GM18519 (cell line): ENCODE measurements at regions not wholly inside any gene's neighbourhood (a gene's known extent, or its start where the extent isn't known, plus 50 kb on each side); places are given as distances from the start of the nearest gene placed in this dataset.

Source experiments
- ATAC-seq: cut with Tn5 transposase; IDR thresholded peaks from one replicate; pipeline ENCODE4 v1.9.1; 2021; ENCODE audit warnings: mild to moderate bottlenecking, moderate library complexity; ENCODE audit not compliant: unreplicated experiment, low FRiP score

DNA sequence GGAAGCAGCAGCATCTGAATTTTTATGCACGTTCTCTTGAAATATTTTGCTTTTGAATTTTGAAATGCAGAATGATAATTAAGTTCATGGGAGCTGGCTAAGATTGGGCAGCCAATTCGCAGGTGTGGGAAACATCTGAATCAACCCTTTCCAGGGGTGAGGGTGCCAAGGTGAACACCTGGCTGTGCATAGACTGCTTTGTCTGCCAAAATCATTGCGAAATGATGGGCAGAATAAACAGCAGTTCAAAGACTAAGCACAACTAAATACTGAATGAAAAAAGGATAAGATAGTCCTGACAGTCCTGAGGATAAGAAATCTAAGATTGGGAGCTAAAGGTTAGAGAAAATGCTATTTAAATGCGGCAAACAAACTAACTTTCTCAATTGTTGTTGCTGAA, 813.3 kb upstream of the RAG2 start:
- ATAC-seq = no peak

DNA sequence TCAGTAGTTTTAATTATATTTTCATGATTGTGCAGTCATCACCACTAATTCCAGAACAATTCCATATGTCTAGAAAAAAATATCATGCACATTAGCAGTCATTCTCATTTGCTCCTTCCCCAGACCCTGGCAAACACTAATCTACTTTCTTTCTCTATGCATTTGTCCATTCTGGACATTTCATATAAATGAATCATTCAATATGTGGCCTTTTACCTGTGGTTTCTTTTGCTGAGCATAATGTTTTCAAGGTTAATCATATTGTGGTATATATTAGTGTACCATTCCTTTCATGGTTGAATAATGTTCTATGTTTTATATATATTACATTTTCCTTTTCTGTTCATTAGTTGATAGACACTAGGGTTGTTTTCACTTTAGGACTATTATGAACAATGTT, 811.1 kb upstream of the RAG2 start:
- ATAC-seq = no peak

DNA sequence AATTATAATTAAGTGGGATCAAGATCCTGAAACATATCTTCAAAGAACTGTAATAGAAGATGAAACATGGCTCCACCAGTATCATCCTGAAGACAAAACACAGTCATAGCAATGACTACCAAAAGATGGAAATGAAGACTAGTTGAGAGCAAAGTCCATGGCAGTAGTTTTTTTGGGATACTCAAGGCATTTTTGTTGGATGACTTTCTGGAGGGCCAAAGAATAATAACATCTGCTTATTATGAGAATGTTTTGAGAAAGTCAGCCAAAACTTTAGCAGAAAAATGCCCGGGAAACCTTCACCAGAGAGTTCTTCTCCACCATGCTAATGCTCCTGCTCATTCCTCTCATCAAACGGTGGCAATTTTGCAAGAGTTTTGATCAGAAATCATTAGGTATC, 809.4 kb upstream of the RAG2 start:
- ATAC-seq = no peak

DNA sequence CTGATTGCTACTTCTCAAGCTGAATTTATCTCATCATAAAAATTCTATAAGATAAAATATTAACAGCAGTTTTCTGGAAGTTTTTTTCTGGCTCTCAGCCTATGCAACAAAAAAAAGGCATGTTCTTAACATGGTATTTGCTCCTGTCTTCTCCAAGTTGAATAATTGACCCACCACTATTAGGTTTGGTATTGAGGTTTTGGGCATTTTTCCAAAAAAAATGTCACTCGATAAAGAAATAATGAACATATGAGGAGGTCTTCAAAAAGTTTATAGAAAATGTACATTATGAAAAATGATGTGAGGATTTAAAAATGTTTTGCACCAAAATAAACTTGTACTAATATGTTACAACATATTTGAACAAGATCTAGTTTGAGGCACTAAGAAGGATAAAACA, 808.6 kb upstream of the RAG2 start:
- no peak for ATAC-seq

DNA sequence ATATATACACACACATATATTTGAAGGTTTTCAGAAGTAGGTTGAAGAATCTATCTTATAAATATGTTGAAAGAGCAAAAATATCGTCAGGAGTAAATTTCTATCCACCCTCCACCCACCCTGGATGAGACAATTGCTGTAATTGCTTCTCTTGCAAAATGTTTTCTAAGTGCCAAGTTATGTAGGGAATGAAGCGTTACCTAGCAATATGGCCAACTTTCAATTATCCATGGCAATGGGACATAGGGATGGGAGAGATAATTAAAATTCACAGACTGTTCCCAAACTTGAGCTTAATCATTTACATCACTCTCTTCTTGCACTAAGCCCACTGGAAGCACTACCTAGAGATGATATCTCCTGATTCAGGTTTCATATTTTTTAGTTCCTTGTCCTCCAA, 806.2 kb upstream of the RAG2 start:
- no peak for ATAC-seq

DNA sequence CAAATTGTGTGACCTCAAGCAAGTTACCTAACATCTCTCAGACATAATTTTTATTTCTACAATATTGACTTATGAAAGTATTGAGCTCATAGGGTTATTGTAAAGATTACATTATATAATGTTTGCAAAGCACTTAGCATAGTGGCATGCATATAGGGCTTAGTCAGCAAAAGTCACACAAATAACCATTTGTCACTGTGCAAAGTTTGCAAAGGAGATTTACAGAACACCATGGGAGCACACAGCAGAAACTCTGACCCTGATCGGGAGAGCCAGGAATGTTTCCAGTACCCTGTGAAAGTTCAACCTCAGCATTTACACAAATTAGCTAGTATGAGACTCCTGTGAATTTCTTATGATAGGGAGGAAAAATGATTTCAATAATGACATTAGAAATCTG, 804.6 kb upstream of the RAG2 start:
- ATAC-seq = no peak

DNA sequence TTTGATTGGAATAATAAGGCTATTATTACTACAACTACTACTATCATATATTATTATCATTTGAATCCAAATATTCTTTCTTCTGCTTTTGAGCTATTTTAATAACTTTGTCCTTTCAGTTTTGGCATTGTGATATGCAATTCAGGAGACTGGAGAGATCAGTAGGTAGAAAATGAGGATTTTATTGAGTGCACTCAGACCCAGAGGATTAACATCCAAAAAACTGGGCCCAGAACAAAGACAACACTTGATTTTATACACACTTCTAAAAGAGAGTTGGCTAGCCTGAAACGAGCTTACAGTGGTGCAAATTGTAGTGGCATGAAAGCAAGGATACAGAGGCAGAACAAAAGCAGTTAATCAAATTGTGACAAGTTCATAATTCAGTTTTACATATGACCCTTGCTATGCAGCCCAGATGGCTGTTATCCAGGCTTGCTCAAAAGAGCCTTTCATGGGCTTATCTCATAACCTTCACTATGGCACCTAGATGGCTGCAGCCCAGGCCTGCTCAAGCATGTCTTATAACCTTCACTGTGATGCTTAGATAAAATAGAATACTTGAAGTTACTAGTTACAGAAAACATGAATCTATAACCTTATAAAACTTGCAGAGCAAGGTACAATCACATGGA, 796.3 kb upstream of the RAG2 start:
- ATAC-seq = no peak

DNA sequence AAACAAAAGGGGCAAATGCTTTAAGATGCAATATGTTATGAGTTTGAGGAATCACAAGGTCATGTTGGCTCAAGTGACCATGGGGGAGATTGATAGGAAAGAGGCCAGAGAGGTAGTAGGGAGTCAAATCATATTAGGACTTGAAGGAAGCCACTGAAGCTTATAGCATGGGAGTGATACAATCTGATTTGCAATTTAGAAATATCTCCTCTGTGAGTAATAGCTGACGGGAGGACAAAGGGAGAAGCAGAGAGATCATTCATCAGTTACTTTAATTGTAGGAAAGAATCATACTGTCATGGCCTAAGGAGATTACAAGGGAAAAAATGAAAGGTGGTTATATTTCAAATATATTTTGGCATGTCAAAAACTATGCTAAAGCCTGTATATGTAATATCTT, 793.6 kb upstream of the RAG2 start:
- no peak for ATAC-seq

DNA sequence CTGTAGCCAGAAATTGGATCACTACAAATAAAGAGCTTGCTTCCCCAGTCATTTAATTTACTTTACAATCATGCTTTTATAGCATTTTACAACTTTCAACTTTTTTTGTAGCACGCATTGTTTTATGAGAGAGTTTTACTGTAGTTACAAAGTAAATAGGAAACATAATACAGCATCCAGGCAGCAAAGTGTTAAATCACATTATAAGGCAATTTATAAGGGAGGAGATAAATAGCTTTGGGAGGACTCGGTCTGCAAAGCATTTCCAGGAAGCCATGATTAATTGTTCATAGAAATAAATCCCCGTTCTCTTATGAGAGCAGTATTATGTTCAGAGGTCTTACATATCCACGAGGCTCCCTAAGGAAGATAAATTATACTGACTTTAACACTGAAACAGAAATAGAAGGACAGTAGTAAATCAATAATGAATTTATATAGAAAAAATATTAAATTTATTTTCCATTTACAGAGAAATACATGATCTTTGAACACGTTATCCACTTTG, 792.6 kb upstream of the RAG2 start:
- ATAC-seq = no peak

DNA sequence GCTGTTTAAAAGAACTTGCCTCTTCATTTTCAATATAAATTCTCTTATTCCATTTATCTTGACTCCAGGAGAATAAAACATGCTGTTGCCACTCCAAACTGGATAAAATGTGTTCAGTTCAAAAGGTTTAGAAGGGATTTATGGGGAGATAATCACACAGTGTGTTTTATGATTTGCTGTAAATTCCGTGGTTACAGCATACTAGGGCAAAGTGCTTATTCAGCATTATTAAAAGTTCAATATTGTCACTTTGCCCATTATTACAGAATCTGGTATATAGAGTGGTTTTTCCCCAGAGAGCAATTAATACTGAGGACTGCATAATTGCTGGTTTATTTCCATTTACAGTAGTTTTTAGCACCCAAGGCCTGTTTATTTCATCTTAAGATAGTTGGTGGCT, 780.9 kb upstream of the RAG2 start:
- ATAC-seq = no peak

DNA sequence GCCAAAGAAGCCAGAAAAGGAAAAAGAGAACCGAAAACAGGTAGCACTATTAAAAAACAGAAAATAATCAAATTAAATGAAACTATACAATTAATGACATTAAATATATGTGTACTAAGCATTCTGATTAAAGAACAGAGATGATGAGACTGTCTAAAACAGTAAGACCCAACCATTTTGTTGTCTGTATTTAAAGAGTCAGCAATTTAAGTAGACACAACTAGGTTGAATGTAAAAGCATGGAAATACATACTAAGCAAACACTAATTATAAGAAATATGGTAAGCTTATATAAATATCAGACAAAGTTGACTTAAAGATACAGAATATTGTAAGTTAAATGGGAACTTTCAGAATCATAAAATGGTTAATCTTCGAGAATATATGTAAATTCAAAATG, 774.6 kb upstream of the RAG2 start:
- no peak for ATAC-seq

DNA sequence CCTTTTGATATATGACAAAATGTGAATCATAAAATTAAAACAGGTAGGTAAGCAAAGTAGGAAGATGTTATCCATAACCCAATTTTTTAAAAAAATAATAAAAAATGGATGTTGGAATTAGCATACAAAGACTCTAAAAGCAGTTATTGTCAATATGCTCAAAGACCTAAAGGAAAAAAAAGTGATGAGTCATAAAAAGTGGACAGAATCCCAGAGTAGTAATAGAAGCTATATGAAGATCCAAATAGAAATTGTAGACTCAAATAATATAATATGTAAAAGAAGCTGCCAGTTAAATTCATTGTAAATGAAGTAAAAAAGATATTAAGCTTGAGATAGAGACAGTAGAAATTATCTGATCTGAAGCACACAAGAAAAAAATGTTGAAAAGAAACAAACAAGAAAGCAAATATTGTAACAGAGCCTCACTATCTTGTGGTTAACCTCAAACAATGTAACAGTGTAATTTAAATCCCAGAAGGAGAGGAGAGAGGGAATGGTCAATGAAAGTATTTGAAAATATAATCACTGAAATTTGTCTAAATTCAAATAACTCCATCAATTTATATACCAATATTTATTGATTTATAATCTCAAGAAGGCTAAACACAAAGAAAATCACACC, 773.4 kb upstream of the RAG2 start:
- no peak for ATAC-seq

DNA sequence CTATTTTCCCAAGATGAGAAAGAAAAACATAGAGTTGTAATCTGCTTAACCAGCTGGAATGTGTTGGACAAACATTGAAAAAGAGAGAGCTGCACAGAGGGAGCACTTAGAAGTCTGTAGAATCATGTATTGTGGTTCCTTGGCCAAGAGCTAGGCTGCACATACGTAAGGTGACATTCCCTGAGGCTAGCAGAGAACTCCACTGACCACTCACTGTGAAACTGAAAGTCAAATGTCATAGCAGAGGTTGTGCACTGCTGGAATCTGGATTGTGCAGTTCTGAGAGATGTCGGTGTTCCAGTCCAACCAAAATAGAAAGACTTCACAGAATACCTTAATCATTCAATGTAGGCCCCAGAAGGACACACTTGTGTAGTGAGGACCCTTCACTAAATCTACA, 772.8 kb upstream of the RAG2 start:
- ATAC-seq = no peak

DNA sequence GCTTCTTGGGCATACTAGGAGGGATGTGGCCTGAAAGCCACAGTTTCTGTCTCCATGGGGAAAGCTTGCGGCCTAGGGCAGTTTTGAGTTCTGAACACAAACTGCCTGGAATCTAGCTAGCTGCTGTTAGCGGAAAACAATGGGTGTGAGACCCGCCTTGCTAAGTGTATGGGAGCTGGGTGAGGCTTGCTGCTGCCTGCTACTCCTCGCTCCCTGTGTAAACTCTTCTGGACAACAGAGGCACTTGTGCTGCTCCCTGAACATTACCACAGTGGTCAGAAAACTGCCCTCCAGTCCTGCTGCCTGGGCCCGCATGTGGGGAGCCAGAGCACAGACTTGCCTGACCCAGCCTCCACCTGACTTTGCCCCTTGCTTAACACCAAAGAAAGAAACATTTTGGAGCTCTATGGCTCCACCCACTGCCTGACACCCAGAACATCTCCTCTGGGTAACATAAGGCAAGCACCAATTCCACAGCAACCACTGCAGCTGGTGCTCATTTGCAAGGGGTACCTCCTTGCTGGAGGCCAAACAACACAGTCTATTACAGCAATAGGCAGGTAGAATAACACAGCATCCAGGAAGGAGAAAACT, 766.3 kb upstream of the RAG2 start:
- no peak for ATAC-seq

DNA sequence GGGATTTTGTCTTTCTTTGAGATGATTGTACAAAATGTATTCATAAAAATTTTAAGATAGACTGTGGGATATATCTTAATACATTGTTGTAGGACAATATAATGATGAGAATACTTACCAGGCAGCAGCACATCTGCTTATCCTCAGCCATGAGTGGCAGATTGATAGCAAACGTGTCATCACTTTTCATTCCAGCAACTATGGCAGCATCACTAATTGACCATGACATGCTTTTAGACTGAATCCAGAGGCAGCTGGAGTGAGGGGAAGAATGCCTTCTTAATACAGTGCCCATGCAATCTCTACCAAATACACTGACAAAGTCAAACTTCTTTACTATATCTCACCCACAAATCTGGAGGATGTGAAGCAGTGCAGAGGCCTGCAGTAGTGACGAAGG, 755.2 kb upstream of the RAG2 start:
- no peak for ATAC-seq

DNA sequence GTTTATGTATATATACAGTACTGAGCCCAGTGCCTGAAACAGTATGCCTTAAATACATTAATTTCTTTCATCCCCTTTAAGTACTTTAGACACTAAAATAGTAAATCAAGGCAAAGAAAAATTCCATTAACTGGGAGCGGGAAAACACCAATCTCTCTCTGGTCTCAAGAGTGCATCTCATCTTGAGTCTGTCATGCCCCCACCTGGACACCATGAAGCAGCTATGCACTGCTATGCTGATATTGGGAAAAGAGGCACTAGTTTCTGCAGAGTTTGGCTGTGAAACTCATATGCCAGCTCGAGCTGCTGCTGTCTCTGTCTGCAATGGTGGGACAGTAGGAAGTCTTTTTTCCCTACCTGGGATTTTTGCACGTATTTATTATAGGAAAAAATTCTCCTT, 754.4 kb upstream of the RAG2 start:
- ATAC-seq = no peak

DNA sequence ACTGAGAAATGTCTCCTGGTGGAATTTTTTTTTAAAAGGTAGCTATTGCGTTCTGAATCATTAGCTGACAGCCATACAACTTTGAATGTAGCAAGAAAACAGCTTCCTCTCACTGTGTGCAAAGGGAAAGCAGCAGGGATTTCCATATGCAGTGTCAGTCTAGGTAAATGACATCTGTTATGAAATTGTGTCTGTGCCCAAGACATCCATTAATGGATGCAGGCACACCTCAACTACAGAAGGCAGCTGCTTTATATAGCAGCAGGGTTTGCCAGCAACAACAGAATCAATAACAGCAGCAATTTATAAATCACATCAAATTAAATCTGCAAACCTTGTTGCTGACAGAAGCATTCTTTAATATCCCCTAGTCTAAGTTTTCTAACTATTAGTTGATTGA, 745.3 kb upstream of the RAG2 start:
- ATAC-seq = no peak

DNA sequence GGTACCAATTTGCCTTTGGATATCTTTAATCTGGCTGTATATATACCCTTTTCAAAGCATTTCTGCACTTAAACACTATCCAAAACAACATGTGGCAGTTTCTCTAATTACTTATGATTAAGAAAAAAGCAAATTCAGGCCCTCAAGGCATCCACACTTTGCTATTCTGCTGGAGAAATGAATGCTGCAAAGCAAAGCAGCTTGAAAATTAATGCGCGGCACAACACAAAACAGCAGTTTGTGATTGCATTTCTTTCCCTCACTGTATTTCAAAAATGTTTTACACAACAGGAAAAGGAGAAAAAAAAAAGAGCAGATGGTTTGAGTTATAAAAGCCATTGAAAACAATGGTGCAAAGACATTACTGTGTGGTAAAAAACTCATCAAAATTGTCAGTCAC, 738.4 kb upstream of the RAG2 start:
- no peak for ATAC-seq

DNA sequence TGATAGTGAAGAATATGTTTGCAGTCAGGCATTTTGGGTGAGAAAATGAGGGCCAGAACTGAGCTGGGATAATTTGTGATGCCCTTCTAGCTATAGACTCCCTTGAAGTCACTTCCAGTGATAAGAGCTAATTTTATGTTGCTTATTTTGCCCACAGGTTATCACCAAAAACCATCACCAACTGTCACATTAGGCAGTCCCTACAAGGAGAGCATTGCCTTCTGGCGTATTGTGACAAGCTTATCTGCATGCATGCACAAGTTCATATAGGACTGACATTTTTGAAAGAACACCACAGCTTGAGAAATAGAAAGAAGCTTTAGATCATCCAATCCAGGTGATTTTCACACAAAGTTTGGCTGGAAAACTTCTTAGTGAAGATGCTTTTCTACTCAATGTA, 735.3 kb upstream of the RAG2 start:
- no peak for ATAC-seq

DNA sequence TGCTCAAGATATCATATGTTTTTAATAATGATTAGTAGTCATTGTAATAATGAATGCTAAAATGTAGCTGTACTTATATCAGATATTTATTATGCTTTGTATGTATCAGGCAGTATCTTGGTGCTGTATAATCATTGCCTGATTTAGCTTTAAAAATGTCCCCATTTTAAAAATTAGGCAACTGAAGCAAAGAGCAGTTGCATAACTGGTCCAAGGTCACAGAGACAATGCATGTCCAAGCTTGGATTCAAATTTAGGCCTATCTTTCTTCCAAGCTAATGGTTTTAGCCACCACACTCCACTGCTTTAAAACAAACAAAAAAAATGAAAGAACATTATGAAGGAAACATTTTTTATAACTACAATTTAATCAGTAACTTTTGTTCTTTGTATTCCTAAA, 725.8 kb upstream of the RAG2 start:
- ATAC-seq = no peak

DNA sequence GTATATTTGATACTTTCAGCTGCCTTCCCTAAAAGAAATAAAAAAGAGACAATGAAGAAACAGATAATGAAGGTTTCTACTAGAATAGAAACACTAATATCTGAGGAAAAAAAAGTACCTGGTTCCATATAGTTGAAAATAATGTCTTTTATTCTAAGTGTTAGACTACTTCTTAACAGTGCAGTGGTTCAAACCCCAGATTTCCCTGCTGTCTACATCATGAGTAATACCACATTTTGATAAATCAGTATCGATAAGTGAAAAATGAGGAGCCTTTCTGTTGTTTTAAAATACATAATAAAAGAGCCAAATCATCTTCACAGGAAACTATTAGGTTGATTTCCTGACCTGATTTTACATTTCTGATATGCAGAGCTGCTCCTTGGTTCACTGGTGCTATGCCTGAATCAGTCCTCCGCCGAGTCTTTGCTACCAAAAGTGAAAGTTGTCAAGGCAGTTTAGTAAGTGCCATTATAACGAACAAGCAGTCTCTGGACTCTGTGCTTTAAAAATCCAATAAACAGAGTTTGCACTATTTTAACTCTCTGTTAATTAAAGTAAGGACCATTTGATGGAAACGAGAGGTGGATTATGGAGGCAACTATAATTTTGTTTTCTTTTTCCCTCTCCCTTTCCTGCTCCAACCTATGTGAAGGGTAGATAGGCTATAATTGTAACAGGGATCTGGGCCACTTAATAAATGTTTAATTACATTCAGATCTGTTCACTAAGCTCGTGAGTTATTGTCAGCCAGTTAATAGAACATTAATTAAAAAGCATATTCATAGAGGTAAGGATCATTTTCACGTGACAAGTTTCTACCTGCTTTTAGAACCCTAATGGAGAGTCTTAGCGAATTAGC, 724.5 kb upstream of the RAG2 start:
- ATAC-seq = no peak
